ENCODE measurements at regions not wholly inside any gene's neighbourhood (a gene's known extent, or its start where the extent isn't known, plus 50 kb on each side); places are given as distances from the start of the nearest gene placed in this dataset.
"Not testable (repeated sequence)": the region's sequence is repeated elsewhere in the genome, so short reads cannot be mapped to it uniquely, and the experiment has no call there.

DNA sequence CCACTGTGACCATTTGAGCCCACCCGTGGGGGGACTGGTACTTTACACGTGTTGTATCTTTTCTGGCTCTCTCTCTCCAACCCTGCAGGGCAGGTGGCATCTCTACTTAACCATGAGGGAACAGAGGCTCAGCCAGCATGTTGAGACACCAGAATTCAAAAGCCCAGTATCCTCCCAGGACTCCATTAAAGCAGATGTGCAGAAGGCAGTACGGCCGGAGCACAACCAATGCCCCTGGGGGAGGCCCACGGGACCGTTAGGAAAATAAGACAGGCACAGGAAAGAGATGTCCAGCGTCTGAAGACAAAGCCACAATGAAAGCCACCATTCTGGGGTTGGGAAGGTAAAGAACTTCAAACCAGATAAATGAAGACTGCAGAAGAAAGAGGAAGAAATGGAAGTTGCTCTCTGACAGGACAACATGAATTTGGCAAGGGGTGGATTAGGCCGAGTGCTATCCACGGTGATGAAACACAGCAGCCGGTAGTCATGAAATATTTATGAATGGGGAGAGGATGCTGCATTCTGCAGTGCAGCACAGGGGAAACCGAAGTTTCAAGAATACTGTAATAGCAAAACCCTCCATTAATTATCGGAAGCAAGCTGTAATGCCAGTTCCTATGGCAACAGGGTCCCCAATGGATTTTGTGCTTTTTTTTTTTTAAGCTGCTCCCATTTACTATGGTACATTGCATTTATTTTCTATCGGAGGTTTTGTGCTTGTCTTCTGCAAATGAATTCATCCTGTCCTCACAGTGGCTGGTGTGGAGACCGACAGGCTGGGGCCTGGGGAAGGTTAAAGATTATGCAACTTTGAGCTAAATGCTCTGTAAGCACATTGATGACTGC is 179.4 kb downstream of the NRN1 start:
- no peaks in the 10 kb centered on the region for H3K9me3 ChIP-seq (ENCODE audit: control insufficient read depth, low read length)
- DNase-seq = no peak
- no peaks in the 10 kb centered on the region for H3K36me3 ChIP-seq (ENCODE audit: control insufficient read depth, insufficient read depth, low read length)
- no peaks in the 10 kb centered on the region for H3K27me3 ChIP-seq (replicated peaks; ENCODE audit: control insufficient read depth, insufficient read depth, low read length, poor library complexity, severe bottlenecking)
- no peak overlapping the region for H3K27ac ChIP-seq (ENCODE audit: insufficient read depth, low read length, poor library complexity, severe bottlenecking)
- H3K4me1 ChIP-seq (ENCODE audit: control insufficient read depth, insufficient read depth, low read length, poor library complexity, severe bottlenecking) = peaks cover 15% of the 10 kb centered on the region
- no peak overlapping the region for H3K4me3 ChIP-seq (ENCODE audit: insufficient read depth, low read depth, low read length, poor library complexity, severe bottlenecking)

DNA sequence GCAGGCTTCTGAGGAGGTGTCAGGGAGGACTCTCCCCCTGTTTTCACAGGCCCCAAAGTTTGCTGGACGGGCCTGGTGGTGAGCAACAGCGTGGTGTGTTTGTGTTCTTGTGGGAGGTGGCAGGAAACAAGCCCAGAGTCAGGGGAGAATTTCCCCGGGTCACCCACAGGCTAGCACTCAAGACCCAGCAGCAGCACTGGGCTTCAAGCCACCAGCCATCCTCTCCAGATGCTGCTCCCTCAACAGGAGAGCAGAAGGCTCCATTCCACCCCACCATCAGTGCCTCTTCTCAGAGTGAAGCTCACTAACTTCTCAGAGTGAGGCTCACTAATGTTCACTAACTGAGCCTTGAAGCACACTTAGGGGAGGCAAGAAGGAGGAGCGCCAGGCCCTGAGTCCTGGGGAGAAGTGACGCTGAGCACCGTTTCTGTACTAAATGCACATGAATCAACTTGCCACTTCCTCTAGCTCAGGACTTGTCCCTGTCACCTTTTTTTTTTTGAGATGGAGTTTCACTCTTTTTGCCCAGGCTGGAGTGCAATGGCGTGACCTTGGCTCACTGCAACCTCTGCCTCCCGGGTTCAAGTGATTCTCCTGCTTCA is 182.2 kb downstream of the NRN1 start:
- H3K27me3 ChIP-seq (replicated peaks; ENCODE audit: control insufficient read depth, insufficient read depth, low read length, poor library complexity, severe bottlenecking); H3K36me3 ChIP-seq (ENCODE audit: control insufficient read depth, insufficient read depth, low read length); H3K9me3 ChIP-seq (ENCODE audit: control insufficient read depth, low read length); DNase-seq; H3K4me1 ChIP-seq (ENCODE audit: control insufficient read depth, insufficient read depth, low read length, poor library complexity, severe bottlenecking); H3K27ac ChIP-seq (ENCODE audit: insufficient read depth, low read length, poor library complexity, severe bottlenecking); H3K4me3 ChIP-seq (ENCODE audit: insufficient read depth, low read depth, low read length, poor library complexity, severe bottlenecking): not testable (repeated sequence)

Measured in effector memory CD4-positive, alpha-beta T cell (primary cell).